ENCODE measurements at regions not wholly inside any gene's neighbourhood (a gene's known extent, or its start where the extent isn't known, plus 50 kb on each side); places are given as distances from the start of the nearest gene placed in this dataset.

DNA sequence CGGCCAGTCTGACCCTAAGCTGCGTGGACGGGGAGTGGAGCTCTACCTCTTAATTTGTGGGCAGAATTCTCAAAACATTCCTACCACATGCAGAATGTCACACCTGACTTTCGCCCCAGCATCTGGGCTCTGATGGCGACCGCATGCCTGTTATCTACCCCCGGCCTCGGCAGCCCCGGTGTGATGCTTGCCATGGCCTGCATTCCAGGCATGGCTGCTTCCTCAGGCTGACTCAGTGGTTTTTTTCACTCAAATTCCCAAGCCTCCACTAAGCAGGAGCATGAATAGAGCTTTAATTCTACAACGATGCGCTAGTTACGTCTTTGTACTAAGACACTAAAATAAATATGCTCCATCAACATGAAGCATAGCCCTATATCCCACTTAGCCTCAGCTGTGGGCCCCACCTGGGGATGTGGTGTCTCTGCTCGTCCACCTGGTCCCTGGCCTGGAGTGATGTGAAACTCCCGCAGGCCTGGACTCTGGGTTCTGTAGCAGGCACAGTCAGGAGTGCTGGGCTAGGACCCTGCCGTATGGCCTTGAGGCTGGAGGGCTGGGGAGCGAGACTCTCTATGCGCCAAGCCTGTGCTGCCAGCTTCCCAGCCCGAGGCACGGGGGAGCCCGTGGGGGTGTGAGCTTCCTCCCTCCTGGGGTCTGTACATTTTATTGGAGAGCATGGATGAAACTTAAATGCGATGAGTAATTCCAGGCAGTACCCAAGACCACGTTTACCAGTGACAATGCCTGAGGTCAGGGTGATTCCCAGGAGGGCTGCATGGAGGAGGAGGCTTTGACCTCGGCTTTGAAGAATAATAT is 153.2 kb downstream of the CTTN start:
- TF ChIP-seq POLR2A (IDR thresholded peaks at IDR 0.05; ENCODE audit: low read length) (no peak), GATA1 (IDR thresholded peaks at IDR 0.05; ENCODE audit: low read depth, low read length) (no peak)

All from erythroblast (primary cell).